Activated CD4-positive, alpha-beta T cell treated with anti-CD3 and anti-CD28 coated beads for 36 hours (primary cell): ENCODE measurements at regions not wholly inside any gene's neighbourhood (a gene's known extent, or its start where the extent isn't known, plus 50 kb on each side); places are given as distances from the start of the nearest gene placed in this dataset.

ENCODE experiments used
- ATAC-seq: fragments of 200-7000 bp; cut with Tn5 transposase; one replicate; pipeline ENCODE4 v1.10.0; 2021; ENCODE audit warnings: mild to moderate bottlenecking, moderate library complexity
- CTCF ChIA-PET: fragments of 350-600 bp; sonication (Branson Sonifier 250); formaldehyde crosslinking; loops from one replicate; lab custom pipeline; 2021; ENCODE audit warnings: antibody characterized with exemption; lab: Charles Lee
- POLR2A ChIA-PET: fragments of 350-600 bp; sonication (Branson Sonifier 250); formaldehyde crosslinking; loops from one replicate; lab custom pipeline; 2021; ENCODE audit warnings: antibody characterized with exemption, inconsistent platforms; lab: Charles Lee
- DNase-seq: peaks from one replicate; pipeline ENCODE4 v3.0.0-alpha.2; 2020
- H3K27ac Mint-ChIP-seq: one replicate; pipeline ENCODE4 v1.8.0; 2021; ENCODE audit warnings: mixed read lengths
- H3K27me3 Mint-ChIP-seq: one replicate; pipeline ENCODE4 v1.8.0; 2021; ENCODE audit warnings: mixed read lengths
- H3K36me3 Mint-ChIP-seq: one replicate; pipeline ENCODE4 v1.8.0; 2021; ENCODE audit warnings: low read depth, mixed read lengths
- H3K4me1 Mint-ChIP-seq: one replicate; pipeline ENCODE4 v1.8.0; 2021; ENCODE audit warnings: mixed read lengths
- H3K4me3 Mint-ChIP-seq: one replicate; pipeline ENCODE4 v1.8.0; 2021; ENCODE audit warnings: mild to moderate bottlenecking, moderate library complexity, mixed read lengths
- H3K9me3 Mint-ChIP-seq: one replicate; pipeline ENCODE4 v1.8.0; 2021; ENCODE audit warnings: low read depth, mixed read lengths
- intact Hi-C, 2 experiments: fragments of 100-400 bp; cut with DNase I in 1 of 2; cut with micrococcal nuclease in 1 of 2; formaldehyde crosslinking; loops; one replicate each; pipeline versions ENCODE4 v1.14.2 to v1.15.1; 2022 to 2024; cut with DNase I, micrococcal nuclease

DNA sequence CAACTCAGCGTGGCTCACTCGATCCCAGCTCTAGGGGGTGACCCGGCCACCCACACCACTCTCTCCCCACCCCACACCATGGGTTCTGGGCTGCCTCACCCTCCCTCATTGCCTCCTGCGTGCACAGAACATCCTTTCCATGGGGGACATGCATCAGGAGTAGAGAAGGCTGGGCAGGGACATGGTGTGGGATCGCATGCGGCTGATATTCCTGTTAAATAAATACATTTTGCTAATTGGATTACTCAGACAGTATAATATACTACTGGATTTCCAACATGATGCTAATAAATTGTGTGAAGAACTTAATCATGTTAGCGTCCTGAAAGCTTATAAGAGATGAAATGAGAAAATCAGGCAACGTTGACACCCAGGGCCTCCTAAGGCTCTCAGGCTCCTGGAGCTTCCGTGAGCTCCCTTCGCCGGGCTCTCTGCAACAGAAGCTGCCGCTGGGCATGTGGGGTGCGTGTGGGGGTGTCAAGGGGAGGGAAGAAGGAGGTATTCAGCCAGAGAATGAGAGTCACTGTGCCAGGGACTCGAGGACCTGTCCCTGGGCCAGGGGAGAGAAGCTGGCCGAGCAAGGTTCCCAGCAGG, 173.1 kb upstream of the TNRC6C start:
- no peaks in the 10 kb centered on the region for H3K9me3 Mint-ChIP-seq
- no peak overlapping the region for H3K4me3 Mint-ChIP-seq
- DNase-seq (no peak), ATAC-seq (no peak)
- no peaks in the 10 kb centered on the region for H3K36me3 Mint-ChIP-seq
- no peaks in the 10 kb centered on the region for H3K27me3 Mint-ChIP-seq
- intact Hi-C loops: loop anchor here in 1 of 2 experiments (2.0 kb wide), 1 partner anchor 57 kb away; no protein-coding TSS in a partner anchor
- POLR2A ChIA-PET: no interaction called here
- no peak overlapping the region for H3K27ac Mint-ChIP-seq
- H3K4me1 Mint-ChIP-seq: peaks cover 21% of the 10 kb centered on the region
- CTCF ChIA-PET: interaction anchor here (0.6 kb wide), 1 partner anchor 234 kb away, joined by 3 read pairs; no protein-coding TSS in a partner anchor

DNA sequence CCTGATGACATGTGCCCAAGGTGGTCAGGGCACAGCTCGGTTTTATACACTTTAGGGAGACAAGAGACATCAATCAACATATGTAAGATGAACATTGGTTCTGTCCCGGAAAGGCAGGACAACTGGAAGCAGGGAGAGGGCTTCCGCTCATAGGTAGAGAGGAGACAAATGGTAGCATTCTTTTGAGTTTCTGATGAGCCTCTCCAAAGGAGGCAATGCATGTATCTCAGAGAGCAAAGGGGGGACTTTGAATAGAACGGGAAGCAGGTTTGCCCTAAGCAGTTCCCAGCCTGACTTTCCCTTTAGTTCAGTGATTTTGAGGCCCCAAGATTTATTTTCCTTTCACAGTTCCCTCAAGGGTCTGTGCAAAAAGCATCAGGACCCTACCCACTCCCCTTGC, 172.4 kb upstream of the TNRC6C start:
- Mint-ChIP-seq H3K27me3 (no peaks in the 10 kb centered on the region), H3K4me3 (no peak overlapping the region), H3K36me3 (no peaks in the 10 kb centered on the region), H3K9me3 (no peaks in the 10 kb centered on the region), H3K27ac (no peak overlapping the region), H3K4me1 (peaks cover 21% of the 10 kb centered on the region)
- intact Hi-C loops: no loop called here
- POLR2A ChIA-PET: no interaction called here
- ATAC-seq: no peak
- no peak for DNase-seq
- CTCF ChIA-PET: interaction anchor here (0.6 to 1.0 kb wide), 2 partner anchors 33 to 233 kb away, joined by 3 read pairs; no protein-coding TSS in a partner anchor

DNA sequence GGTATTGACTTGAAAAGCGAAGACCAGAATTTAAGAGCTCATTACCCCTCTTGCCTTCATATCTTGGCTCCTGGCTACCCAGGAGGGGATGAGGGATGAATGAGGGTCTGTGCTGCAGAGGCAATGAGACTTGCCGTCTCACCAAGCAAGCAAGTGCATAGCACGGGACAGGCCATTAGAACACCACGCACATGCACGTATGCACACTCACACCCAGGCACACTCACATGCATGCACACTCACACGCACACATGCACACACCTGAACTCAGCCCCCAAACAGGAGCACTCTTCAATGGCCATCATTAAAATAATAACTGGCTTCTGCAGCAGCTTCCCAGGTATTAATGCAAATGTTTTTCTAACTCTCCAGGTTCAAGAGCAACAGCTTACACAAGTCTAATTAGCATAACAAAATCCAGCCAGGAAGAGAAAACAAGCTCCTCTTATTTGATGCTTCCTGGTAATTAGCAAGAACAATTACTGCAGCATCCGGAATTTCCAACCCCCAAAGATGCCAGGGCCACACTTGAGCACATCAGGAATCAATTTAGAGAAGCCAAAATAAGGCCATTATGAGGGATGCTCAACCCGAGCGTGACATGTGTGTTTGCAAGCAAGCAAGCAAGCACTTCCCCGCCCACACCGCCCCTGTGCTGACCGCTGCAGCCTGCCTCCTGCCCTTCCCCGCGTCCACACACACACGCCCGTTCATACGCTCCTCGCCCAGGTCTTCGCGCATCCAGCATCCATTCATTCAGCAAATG, 171.6 kb upstream of the TNRC6C start:
- Mint-ChIP-seq H3K9me3 (no peaks in the 10 kb centered on the region), H3K27ac (no peak overlapping the region), H3K36me3 (no peaks in the 10 kb centered on the region), H3K4me3 (no peak overlapping the region), H3K4me1 (peaks cover 21% of the 10 kb centered on the region), H3K27me3 (no peaks in the 10 kb centered on the region)
- DNase-seq (no peak), ATAC-seq (no peak)
- POLR2A ChIA-PET: no interaction called here
- CTCF ChIA-PET: interaction anchor here (1.0 kb wide), 1 partner anchor 32 kb away, joined by 3 read pairs; no protein-coding TSS in a partner anchor
- intact Hi-C loops: no loop called here

DNA sequence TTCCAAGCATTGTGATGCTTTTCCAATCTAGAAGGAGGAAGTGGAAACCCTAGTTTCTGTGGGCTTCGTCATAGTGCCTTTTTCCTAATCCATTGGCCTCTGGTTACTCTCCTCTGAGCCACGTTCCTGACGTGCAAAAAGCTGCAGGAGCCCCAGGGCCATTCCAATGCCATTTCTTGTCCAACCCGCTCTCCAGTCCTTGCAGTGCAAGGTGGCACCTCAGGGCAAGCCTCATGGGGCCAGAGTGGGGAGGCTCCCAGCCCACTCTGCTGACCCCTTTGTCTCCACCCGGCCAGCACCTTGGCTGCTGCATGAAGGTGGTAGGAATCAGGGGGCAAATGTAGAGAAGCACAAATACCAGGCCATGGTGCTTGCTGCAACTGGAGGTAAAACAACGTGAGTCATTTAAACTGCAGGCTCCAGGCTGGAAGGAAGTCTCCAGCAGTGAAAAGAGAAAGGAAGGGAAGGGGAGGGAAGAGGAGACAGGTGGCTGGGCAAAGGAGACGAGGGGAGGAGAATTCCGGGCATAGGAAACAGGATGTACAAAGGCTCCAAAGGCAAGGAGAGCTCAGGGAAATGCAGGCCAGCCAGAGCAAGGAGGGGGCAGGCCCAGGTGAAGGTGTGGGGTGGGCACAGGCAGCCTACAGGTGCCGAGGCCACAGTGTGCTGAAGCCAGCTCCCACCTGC, 168.2 kb upstream of the TNRC6C start:
- ATAC-seq: no peak
- intact Hi-C loops: no loop called here
- Mint-ChIP-seq H3K36me3 (no peaks in the 10 kb centered on the region), H3K27ac (no peak overlapping the region), H3K9me3 (no peaks in the 10 kb centered on the region), H3K27me3 (no peaks in the 10 kb centered on the region), H3K4me1 (no peaks in the 10 kb centered on the region), H3K4me3 (no peak overlapping the region)
- POLR2A ChIA-PET: no interaction called here
- DNase-seq: no peak
- CTCF ChIA-PET: interaction anchor here (0.8 kb wide), 1 partner anchor 463 kb away, joined by 4 read pairs; no protein-coding TSS in a partner anchor

DNA sequence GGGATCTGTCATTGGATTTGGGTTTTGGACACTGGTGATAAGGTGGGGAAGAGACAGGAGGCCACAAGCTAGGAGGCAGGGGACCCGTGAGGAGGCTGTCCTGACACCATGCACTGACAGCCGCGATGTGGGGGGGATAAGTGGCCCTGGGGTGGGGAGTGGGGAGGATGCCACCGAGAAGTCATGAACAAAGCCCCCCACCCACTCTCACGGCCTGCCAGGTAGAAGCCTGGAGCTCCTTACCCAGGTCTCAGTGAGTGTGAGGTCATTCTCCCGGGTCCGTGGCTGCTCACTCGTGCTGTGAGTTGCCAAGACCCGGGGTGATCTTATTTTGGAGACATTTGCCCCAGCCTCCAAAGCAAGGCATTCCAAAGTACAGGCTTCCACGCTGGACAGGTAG, 165.9 kb upstream of the TNRC6C start:
- Mint-ChIP-seq H3K4me3 (no peak overlapping the region), H3K36me3 (no peaks in the 10 kb centered on the region), H3K27ac (no peak overlapping the region), H3K27me3 (no peaks in the 10 kb centered on the region), H3K4me1 (no peaks in the 10 kb centered on the region), H3K9me3 (no peaks in the 10 kb centered on the region)
- DNase-seq (no peak), ATAC-seq (no peak)
- ChIA-PET POLR2A (no interaction called here), CTCF (interaction anchor here (0.6 kb wide), 1 partner anchor 333 kb away, joined by 3 read pairs; no protein-coding TSS in a partner anchor)
- intact Hi-C loops: no loop called here

DNA sequence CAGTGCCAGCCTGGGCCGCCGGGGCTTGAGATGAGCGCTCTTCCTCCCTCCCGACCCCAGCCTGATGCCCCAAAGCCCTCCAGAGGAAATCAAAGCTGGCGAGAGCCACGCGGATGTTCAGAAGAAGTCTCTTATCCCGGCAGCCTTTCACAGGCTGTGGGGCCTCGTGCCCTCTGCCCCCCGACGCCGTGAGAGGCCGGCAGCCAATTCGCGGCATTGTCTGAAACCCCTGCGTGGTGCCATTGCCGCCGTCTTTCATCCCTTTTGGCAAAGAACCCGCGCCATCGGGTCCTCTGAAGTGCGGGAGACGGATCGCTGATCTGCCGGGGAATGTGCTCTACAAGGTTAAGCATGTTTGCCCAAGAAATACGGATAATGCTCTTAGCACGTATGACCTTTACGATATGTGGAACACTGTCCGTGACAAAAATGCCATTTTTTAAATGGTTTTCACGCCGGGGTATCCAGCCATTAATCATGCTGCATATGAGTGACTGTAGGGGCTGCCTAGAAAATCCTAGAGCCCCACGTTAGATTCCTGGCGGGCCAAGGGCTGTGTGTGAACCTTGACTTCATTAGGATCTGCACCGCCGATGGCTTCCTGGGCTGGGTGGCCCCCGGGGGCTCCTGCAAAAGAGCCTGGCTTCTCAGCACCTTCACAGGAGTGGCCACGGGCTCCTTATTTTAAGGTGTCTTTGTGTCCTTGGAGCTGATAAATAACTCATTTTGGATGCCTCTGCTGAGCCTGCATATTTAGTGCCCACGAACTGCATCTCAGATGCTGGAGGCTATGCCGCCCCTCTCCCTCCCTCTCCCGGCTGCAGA, 165.1 kb upstream of the TNRC6C start:
- H3K36me3 Mint-ChIP-seq: no peaks in the 10 kb centered on the region
- POLR2A ChIA-PET: no interaction called here
- H3K27me3 Mint-ChIP-seq: no peaks in the 10 kb centered on the region
- H3K27ac Mint-ChIP-seq: no peak overlapping the region
- H3K9me3 Mint-ChIP-seq: no peaks in the 10 kb centered on the region
- no peaks in the 10 kb centered on the region for H3K4me1 Mint-ChIP-seq
- DNase-seq: no peak
- intact Hi-C loops: no loop called here
- CTCF ChIA-PET: interaction anchor here (0.6 kb wide), 1 partner anchor 334 kb away, joined by 3 read pairs; no protein-coding TSS in a partner anchor
- no peak overlapping the region for H3K4me3 Mint-ChIP-seq
- ATAC-seq: no peak

DNA sequence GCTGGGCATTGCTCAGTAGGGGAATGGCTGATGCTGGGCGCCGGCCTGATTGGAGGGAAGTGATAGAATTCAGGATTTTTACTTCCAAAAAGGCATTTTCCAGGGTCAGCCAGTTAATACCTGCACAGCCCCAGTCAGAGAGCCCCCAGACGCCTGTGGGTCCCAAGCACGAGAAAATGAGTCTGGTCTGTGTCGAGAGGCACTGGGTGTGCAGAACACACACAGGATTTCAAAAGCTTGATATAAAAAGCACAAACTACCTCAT, 164.6 kb upstream of the TNRC6C start:
- Mint-ChIP-seq H3K27me3 (no peaks in the 10 kb centered on the region), H3K36me3 (no peaks in the 10 kb centered on the region), H3K4me1 (no peaks in the 10 kb centered on the region), H3K9me3 (no peaks in the 10 kb centered on the region), H3K4me3 (no peak overlapping the region), H3K27ac (no peak overlapping the region)
- POLR2A ChIA-PET: no interaction called here
- intact Hi-C loops: no loop called here
- CTCF ChIA-PET: no interaction called here
- DNase-seq: no peak
- ATAC-seq: no peak

DNA sequence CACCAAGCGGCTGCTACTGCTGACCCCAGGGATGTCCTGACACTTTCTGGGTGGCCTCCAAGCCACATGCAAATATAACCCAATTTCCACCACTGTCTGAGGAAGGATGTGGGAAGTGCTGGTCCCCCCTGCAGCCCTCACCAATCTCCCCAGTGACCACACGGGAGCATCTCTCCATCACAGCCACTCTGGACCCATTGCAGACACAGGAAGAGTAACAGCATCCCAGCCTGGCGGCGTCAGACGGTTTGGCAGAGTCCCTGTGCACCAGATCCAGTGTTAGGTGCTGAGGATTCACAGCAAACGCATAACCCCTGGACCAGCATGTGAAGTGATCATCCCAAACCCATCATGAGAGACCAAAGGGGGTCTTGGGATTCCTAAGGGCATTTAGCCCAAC, 163.7 kb upstream of the TNRC6C start:
- ATAC-seq: no peak
- CTCF ChIA-PET: no interaction called here

DNA sequence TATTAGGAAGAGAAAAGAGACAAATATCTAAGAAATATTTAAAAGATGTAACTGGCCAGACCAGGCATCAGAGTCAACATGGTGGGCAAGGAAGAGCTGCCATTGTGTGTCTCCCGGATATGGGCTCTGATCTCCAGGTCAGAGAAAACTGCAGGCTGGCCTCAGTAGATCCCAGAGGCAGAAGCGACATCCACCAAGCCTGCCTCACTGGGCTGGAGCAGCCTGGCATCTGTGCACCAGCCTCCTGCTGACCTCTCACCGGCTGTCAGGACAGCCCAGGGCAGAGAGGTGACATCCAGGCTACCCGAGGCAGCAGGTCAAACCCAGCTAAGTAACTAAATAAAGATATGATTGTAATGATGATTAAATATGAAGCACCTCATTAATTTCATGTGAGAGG, 162.8 kb upstream of the TNRC6C start:
- DNase-seq: no peak
- Mint-ChIP-seq H3K9me3 (no peaks in the 10 kb centered on the region), H3K36me3 (no peaks in the 10 kb centered on the region), H3K4me3 (no peak overlapping the region), H3K4me1 (no peaks in the 10 kb centered on the region), H3K27me3 (no peaks in the 10 kb centered on the region), H3K27ac (no peak overlapping the region)
- intact Hi-C loops: no loop called here
- ChIA-PET CTCF (no interaction called here), POLR2A (no interaction called here)
- no peak for ATAC-seq

More for the DNA sequence above, 163.7 kb upstream of the TNRC6C start:
- POLR2A ChIA-PET: no interaction called here
- DNase-seq: no peak
- no peaks in the 10 kb centered on the region for H3K9me3 Mint-ChIP-seq
- H3K27me3 Mint-ChIP-seq: no peaks in the 10 kb centered on the region
- no peak overlapping the region for H3K4me3 Mint-ChIP-seq
- H3K4me1 Mint-ChIP-seq: no peaks in the 10 kb centered on the region
- intact Hi-C loops: no loop called here
- H3K36me3 Mint-ChIP-seq: no peaks in the 10 kb centered on the region
- H3K27ac Mint-ChIP-seq: no peak overlapping the region

DNA sequence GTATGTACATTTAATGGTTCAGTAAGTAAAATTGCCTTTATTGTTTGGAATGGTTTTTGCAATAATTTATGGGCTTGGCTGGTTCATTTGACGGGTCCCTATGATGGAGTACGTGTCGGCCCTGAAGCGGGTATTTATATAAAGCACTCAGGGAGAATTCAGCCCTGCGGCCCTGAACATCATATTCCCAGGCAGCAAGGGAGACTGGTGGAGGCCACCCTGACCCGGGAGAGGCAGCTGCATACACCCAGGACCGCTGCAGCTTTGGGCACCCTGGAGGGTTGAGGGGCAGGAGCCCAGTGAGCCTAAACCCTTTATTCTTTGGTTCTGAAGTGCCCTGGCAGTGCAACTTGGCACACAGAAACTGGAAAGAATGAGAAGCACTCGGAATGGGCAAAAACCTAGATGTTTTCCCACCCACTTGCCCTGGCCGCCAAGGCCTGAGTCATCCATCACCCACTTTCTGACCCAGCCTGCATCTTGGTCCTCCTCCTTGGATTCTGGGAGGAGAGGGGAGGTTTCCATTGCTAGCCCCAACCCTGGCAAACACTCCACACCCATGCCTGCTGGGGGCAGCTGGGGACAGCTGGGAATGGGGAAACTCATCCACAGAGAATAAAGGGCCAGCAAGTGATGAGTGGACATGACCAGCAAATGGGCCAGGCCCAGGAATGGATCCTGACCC, 162.2 kb upstream of the TNRC6C start:
- H3K36me3 Mint-ChIP-seq: no peaks in the 10 kb centered on the region

DNA sequence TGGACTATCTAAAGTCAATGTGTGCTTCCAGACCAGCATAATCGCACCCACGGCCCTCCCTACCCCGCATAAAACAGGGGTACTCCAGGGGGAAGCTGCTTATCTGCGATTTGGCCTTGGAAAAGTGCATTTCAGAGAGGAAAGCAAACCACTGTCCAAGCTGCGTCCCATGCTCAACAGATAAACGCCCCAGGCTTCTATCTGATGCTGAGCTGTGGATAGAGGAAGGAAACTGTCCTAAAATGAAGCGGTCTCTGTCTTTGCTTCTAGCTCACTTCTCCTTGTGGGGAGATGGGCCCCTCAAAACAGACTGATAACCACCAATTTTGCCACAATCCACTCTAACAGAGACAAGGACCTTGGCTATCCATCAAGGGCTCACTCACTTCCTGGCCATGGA, 160.5 kb upstream of the TNRC6C start:
- CTCF ChIA-PET: no interaction called here

More for the DNA sequence above, 162.2 kb upstream of the TNRC6C start:
- no peaks in the 10 kb centered on the region for H3K4me1 Mint-ChIP-seq
- intact Hi-C loops: no loop called here
- no peak overlapping the region for H3K4me3 Mint-ChIP-seq
- no peaks in the 10 kb centered on the region for H3K9me3 Mint-ChIP-seq
- CTCF ChIA-PET: no interaction called here
- H3K27ac Mint-ChIP-seq: no peak overlapping the region
- H3K27me3 Mint-ChIP-seq: peaks cover 4% of the 10 kb centered on the region
- DNase-seq (no peak), ATAC-seq (no peak)
- POLR2A ChIA-PET: interaction anchor here (0.5 kb wide), 1 partner anchor 112 kb away, joined by 3 read pairs; no protein-coding TSS in a partner anchor

More for the DNA sequence above, 160.5 kb upstream of the TNRC6C start:
- peaks cover 11% of the 10 kb centered on the region for H3K27me3 Mint-ChIP-seq
- no peak overlapping the region for H3K27ac Mint-ChIP-seq
- intact Hi-C loops: no loop called here
- POLR2A ChIA-PET: no interaction called here
- H3K4me3 Mint-ChIP-seq: no peak overlapping the region
- peaks cover 3% of the 10 kb centered on the region for H3K4me1 Mint-ChIP-seq
- DNase-seq: no peak
- ATAC-seq: no peak
- H3K36me3 Mint-ChIP-seq: no peaks in the 10 kb centered on the region
- H3K9me3 Mint-ChIP-seq: no peaks in the 10 kb centered on the region
